ENCODE measurements at regions not wholly inside any gene's neighbourhood (a gene's known extent, or its start where the extent isn't known, plus 50 kb on each side); places are given as distances from the start of the nearest gene placed in this dataset.

DNA sequence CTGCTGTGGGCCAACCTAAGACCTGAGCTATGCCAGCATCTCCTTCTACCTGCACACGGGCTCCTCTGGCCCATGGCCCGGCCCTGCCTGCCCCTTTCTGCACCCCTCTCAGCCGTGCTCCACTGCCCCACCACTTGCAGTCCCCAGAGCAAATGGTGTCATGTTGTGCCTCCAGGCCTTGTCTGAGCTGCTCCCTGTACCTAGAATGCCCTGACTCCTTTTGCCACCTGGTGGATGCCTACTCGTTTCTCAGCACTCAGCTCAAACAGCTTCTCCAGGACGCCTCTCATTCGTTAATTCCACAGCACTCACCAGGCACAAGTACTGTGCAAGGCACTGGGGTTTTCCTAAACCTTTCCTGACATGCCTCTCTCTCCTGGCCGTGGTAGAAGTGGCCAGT is 63.2 kb upstream of the PNMA1 start:
- no peaks in the 10 kb centered on the region for H3K27me3 ChIP-seq (replicated peaks; ENCODE audit: insufficient read depth)
- H3K4me3 ChIP-seq, result no peak overlapping the region
- no peak for TF ChIP-seq POLR2A (IDR thresholded peaks at IDR 0.05)
- TF ChIP-seq, protein P1, sequence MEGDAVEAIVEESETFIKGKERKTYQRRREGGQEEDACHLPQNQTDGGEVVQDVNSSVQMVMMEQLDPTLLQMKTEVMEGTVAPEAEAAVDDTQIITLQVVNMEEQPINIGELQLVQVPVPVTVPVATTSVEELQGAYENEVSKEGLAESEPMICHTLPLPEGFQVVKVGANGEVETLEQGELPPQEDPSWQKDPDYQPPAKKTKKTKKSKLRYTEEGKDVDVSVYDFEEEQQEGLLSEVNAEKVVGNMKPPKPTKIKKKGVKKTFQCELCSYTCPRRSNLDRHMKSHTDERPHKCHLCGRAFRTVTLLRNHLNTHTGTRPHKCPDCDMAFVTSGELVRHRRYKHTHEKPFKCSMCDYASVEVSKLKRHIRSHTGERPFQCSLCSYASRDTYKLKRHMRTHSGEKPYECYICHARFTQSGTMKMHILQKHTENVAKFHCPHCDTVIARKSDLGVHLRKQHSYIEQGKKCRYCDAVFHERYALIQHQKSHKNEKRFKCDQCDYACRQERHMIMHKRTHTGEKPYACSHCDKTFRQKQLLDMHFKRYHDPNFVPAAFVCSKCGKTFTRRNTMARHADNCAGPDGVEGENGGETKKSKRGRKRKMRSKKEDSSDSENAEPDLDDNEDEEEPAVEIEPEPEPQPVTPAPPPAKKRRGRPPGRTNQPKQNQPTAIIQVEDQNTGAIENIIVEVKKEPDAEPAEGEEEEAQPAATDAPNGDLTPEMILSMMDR (IDR thresholded peaks at IDR 0.05), result peak in 2 of 4 experiments; percentile 8 to 49
- no peak for TF ChIP-seq POLR2AphosphoS5 (IDR thresholded peaks at IDR 0.05)
- H3K36me3 ChIP-seq, result no peaks in the 10 kb centered on the region
- no peaks in the 10 kb centered on the region for H3K4me1 ChIP-seq (replicated peaks)
- no peaks in the 10 kb centered on the region for H3K9me3 ChIP-seq
- intact Hi-C loops (cut with DNase I), result no loop called here
- H3K27ac ChIP-seq, result no peak overlapping the region
- WGBS, result 58% methylated on average over 7 of the region's 7 CpGs
- no peak for DNase-seq (ENCODE audit: low spot score)

DNA sequence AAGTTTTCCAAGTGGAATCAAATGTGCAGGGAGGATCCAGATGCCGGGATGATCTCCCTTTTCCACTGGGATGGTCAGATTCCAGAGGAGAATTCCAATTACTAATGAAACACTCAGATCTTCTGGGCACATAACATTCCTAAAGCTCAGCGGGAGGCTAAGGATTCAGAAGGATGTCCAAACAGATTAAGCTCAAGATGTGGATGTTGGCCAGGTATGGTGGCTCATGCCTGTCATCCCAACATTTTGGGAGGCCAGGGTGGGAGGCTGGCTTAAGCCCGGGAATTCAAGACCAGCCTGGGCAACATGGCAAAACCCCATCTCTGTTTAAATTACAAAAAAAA is 62.0 kb upstream of the PNMA1 start:
- intact Hi-C loops (cut with DNase I), result no loop called here
- TF ChIP-seq, protein P1 (IDR thresholded peaks at IDR 0.05), result no peak
- no peak for TF ChIP-seq POLR2AphosphoS5 (IDR thresholded peaks at IDR 0.05)
- no peak for TF ChIP-seq POLR2A (IDR thresholded peaks at IDR 0.05)
- no peaks in the 10 kb centered on the region for H3K9me3 ChIP-seq
- peaks cover 9% of the 10 kb centered on the region for H3K4me1 ChIP-seq (replicated peaks)
- DNase-seq (ENCODE audit: low spot score), result no peak
- no peaks in the 10 kb centered on the region for H3K36me3 ChIP-seq
- no peak overlapping the region for H3K4me3 ChIP-seq
- H3K27ac ChIP-seq, result no peak overlapping the region
- WGBS, result 58% methylated on average over 3 of the region's 3 CpGs
- no peaks in the 10 kb centered on the region for H3K27me3 ChIP-seq (replicated peaks; ENCODE audit: insufficient read depth)

DNA sequence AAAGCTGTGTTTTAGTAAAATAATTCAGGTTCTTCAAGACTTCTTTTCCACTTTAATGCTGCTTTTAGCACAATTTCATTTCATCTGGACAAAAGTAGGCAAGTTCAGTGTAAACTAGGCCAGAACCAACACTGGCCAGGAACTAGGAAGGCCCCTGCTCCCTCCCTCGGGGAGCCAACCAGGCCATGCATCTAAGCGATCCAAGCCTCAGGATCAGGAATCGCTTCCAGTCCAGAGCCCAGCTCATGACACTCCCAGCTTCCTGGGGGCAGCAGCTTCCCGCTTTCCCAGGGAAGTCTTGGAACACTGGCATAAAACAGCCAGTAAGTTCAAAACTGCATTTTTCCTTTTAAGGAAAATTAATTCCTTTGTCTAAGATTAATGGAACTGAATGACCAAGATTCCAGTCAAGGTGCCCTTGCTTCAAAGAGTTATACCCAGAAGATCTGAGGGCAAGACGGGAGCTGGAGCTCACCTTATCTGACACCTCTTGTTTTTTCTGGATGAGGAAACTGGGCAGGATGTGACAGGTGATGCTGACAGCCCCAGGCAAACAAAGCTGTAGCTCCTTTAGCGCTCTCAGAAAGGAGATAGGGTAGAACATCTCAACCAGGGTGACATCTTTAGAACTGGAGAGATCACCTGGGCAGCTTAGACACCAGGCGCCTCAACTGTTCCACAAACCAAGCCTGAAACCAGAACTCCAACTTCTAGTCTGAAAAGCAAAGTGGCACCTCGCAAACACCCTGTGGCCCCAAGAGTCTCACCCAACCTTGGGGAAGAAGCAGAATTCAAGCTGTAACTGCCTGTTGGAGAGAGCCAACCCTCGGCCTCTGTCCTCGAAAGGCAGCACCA is 61.4 kb upstream of the PNMA1 start:
- TF ChIP-seq, protein P1 (IDR thresholded peaks at IDR 0.05), result no peak
- TF ChIP-seq POLR2A (IDR thresholded peaks at IDR 0.05) (no peak), POLR2AphosphoS5 (IDR thresholded peaks at IDR 0.05) (no peak)
- peaks cover 11% of the 10 kb centered on the region for H3K4me1 ChIP-seq (replicated peaks)
- H3K27me3 ChIP-seq (replicated peaks; ENCODE audit: insufficient read depth), result no peaks in the 10 kb centered on the region
- H3K9me3 ChIP-seq, result no peaks in the 10 kb centered on the region
- WGBS, result 81% methylated on average over 10 of the region's 10 CpGs
- intact Hi-C loops (cut with DNase I), result no loop called here
- H3K27ac ChIP-seq, result no peak overlapping the region
- no peaks in the 10 kb centered on the region for H3K36me3 ChIP-seq
- DNase-seq (ENCODE audit: low spot score), result no peak
- no peak overlapping the region for H3K4me3 ChIP-seq

DNA sequence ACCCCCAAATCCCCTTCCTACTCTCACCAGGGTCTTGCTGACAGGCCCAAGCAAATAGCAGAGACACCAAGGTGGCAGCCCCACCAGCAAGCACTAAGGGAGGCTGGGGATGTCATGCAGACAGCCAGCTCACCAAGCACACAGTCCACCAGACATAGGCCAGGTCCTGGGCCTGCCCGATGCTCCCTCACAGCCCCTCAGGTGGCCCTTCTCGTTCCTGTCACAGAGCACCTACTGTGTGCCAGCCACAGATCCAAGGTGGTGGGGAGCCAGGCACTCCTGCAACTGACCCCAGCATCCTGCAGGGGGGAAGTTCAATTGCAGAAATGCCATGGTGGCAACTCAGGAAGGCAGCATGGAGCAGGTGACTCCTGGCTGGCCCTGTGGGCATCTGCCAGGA is 60.5 kb upstream of the PNMA1 start:
- Histone ChIP-seq H3K4me1 (replicated peaks) (peaks cover 11% of the 10 kb centered on the region), H3K4me3 (no peak overlapping the region), H3K27me3 (replicated peaks; ENCODE audit: insufficient read depth) (no peaks in the 10 kb centered on the region), H3K27ac (no peak overlapping the region), H3K36me3 (no peaks in the 10 kb centered on the region), H3K9me3 (no peaks in the 10 kb centered on the region)
- intact Hi-C loops (cut with DNase I), result no loop called here
- TF ChIP-seq POLR2AphosphoS5 (IDR thresholded peaks at IDR 0.05) (no peak), POLR2A (IDR thresholded peaks at IDR 0.05) (no peak)
- TF ChIP-seq, protein P1 (IDR thresholded peaks at IDR 0.05), result no peak
- DNase-seq (ENCODE audit: low spot score), result no peak
- WGBS, result 83% methylated on average over 2 of the region's 2 CpGs

DNA sequence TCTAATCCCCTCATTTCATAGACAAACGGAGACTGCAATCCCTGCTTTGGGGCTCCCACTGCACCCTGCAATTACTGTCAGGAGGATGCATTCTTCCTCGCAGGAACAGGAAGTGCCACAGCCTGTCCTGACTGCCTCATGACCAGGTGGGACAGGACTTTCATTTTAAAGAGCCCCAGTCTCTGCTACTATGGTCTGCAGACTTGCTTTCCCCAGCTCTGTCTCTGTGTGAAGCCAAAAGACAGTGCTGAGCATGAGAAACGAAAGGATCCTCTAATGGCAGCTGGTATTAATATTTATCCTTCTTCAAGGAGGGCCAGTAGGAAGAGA is 60.0 kb upstream of the PNMA1 start:
- WGBS, result 39% methylated on average over 3 of the region's 3 CpGs
- H3K4me3 ChIP-seq, result no peak overlapping the region
- H3K36me3 ChIP-seq, result no peaks in the 10 kb centered on the region
- peaks cover 11% of the 10 kb centered on the region for H3K4me1 ChIP-seq (replicated peaks)
- intact Hi-C loops (cut with DNase I), result no loop called here
- DNase-seq (ENCODE audit: low spot score), result no peak
- H3K9me3 ChIP-seq, result no peaks in the 10 kb centered on the region
- TF ChIP-seq POLR2A (IDR thresholded peaks at IDR 0.05), result no peak
- TF ChIP-seq POLR2AphosphoS5 (IDR thresholded peaks at IDR 0.05), result no peak
- TF ChIP-seq, protein P1 (IDR thresholded peaks at IDR 0.05), result no peak
- H3K27ac ChIP-seq, result no peak overlapping the region
- H3K27me3 ChIP-seq (replicated peaks; ENCODE audit: insufficient read depth), result no peaks in the 10 kb centered on the region

Measured in prostate gland (tissue), 2 donors.